H1 (cell line): ENCODE measurements at regions not wholly inside any gene's neighbourhood (a gene's known extent, or its start where the extent isn't known, plus 50 kb on each side); places are given as distances from the start of the nearest gene placed in this dataset.

Source experiments
- CTCF ChIA-PET: fragments of 300-600 bp; sonication (Branson Sonifier 250); formaldehyde crosslinking; loops from one replicate; lab custom pipeline; 2021; ENCODE audit not compliant: partially characterized antibody; lab: Charles Lee
- POLR2A ChIA-PET: fragments of 300-600 bp; sonication (Branson Sonifier 250); formaldehyde crosslinking; loops from one replicate; lab custom pipeline; 2021; ENCODE audit warnings: inconsistent platforms; ENCODE audit not compliant: partially characterized antibody; lab: Charles Lee
- DNase-seq, 2 experiments: peaks; one replicate each; pipeline versions ENCODE4 v3.0.0 to v3.0.0-alpha.2; 2010 to 2022; ENCODE audit warnings: low spot score in 2 of 2, low read depth in 1 of 2, mixed read lengths in 1 of 2
- FAIRE-seq: peaks from 2 replicates; lab custom pipeline; 2011; peaks lifted over from hg19 to GRCh38; lab: Jason Lieb, UNC
- H2AFZ ChIP-seq: 2 replicates; pipeline ENCODE4 v1.8.1; 2012; ENCODE audit warnings: low read length, inconsistent platforms
- H2AK5ac ChIP-seq: 2 replicates; pipeline ENCODE4 v1.6.1; 2013; ENCODE audit warnings: low read depth, low read length
- H2BK120ac ChIP-seq: replicated peaks from 2 replicates; pipeline ENCODE3; 2013; ENCODE audit warnings: low read depth, low read length, inconsistent platforms
- H2BK12ac ChIP-seq: 2 replicates; pipeline ENCODE4 v1.6.1; 2013; ENCODE audit warnings: low read depth, low read length
- H2BK15ac ChIP-seq: 2 replicates; pipeline ENCODE4 v1.6.1; 2013; ENCODE audit warnings: low read length
- H2BK20ac ChIP-seq: 2 replicates; pipeline ENCODE4 v1.6.1; 2013; ENCODE audit warnings: low read length
- H2BK5ac ChIP-seq: 2 replicates; pipeline ENCODE4 v1.6.1; 2013; ENCODE audit warnings: low read depth, low read length
- H3K14ac ChIP-seq: 2 replicates; pipeline ENCODE4 v1.6.1; 2013; ENCODE audit warnings: inconsistent platforms; ENCODE audit not compliant: insufficient read length
- H3K18ac ChIP-seq: 2 replicates; pipeline ENCODE4 v1.6.1; 2013; ENCODE audit warnings: low read length; ENCODE audit errors: extremely low read depth
- H3K23ac ChIP-seq: 2 replicates; pipeline ENCODE4 v1.6.1; 2013; ENCODE audit warnings: inconsistent platforms; ENCODE audit not compliant: insufficient read length
- H3K23me2 ChIP-seq: 2 replicates; pipeline ENCODE4 v1.6.1; 2013; ENCODE audit warnings: low read depth, low read length
- H3K27ac ChIP-seq: 2 replicates; pipeline ENCODE4 v1.6.1; 2011; ENCODE audit warnings: low read depth, low read length, inconsistent platforms
- H3K27me3 ChIP-seq, 4 experiments: replicated peaks in 1 of 4; 1 replicate in 1 of 4; 2 replicates in 3 of 4; pipeline versions ENCODE4 v1.6.1 to v1.8.1; 2011 to 2013; ENCODE audit warnings: low read length in 3 of 4, mild to moderate bottlenecking in 3 of 4, inconsistent platforms in 2 of 4, mixed read lengths in 2 of 4, moderate library complexity in 1 of 4; ENCODE audit not compliant: control insufficient read depth in 3 of 4, insufficient read depth in 3 of 4; ENCODE audit errors: extremely low read depth in 1 of 4
- H3K36me3 ChIP-seq, 4 experiments: 2 replicates each; pipeline versions ENCODE4 v1.6.1 to v1.8.1; 2011 to 2013; ENCODE audit warnings: mild to moderate bottlenecking in 4 of 4, low read length in 3 of 4, moderate library complexity in 2 of 4, control low read depth in 1 of 4, inconsistent platforms in 1 of 4; ENCODE audit not compliant: insufficient read depth in 4 of 4, control insufficient read depth in 2 of 4
- H3K4ac ChIP-seq: replicated peaks from 2 replicates; pipeline ENCODE3; 2013; ENCODE audit warnings: low read length, low read depth, mixed read lengths, inconsistent platforms; ENCODE audit not compliant: insufficient read length
- H3K4me1 ChIP-seq, 4 experiments: replicated peaks in 1 of 4; 1 replicate in 1 of 4; 2 replicates in 3 of 4; pipeline versions ENCODE4 v1.6.1 to v1.8.1; 2011 to 2013; ENCODE audit warnings: low read length in 3 of 4, inconsistent platforms in 2 of 4, mixed read lengths in 1 of 4; ENCODE audit not compliant: insufficient read depth in 4 of 4, control insufficient read depth in 3 of 4
- H3K4me2 ChIP-seq, 2 experiments: 2 replicates each; pipeline versions ENCODE4 v1.6.1 to v1.8.1; 2011 to 2013; ENCODE audit warnings: low read depth in 2 of 2, low read length in 2 of 2, control low read depth in 1 of 2, inconsistent platforms in 1 of 2, mild to moderate bottlenecking in 1 of 2; ENCODE audit not compliant: insufficient read depth in 1 of 2
- H3K4me3 ChIP-seq, 4 experiments: fragments of 200-600, 300-600 bp in 1 of 4; sonication (generic), shearing (Covaris generic), sonication (Bioruptor Twin) in 1 of 4; 2 replicates each; pipeline versions ENCODE4 v1.5.1 to v1.8.1; 2011 to 2016; ENCODE audit warnings: low read length in 4 of 4, low read depth in 3 of 4, control low read depth in 2 of 4, inconsistent platforms in 2 of 4, mild to moderate bottlenecking in 2 of 4, mixed read lengths in 1 of 4, moderate library complexity in 1 of 4; ENCODE audit not compliant: insufficient read depth in 2 of 4; ENCODE audit errors: extremely low read depth in 1 of 4
- H3K56ac ChIP-seq: replicated peaks from 2 replicates; pipeline ENCODE3; 2013; ENCODE audit warnings: low read depth, mild to moderate bottlenecking, mixed read lengths, low read length, inconsistent platforms; ENCODE audit not compliant: insufficient read length
- H3K79me1 ChIP-seq: 2 replicates; pipeline ENCODE4 v1.6.1; 2013; ENCODE audit warnings: low read depth, low read length, control low read depth
- H3K79me2 ChIP-seq, 2 experiments: 2 replicates each; pipeline versions ENCODE4 v1.6.1 to v1.8.1; 2012 to 2013; ENCODE audit warnings: low read length in 2 of 2, mild to moderate bottlenecking in 2 of 2, inconsistent platforms in 1 of 2; ENCODE audit not compliant: insufficient read depth in 2 of 2, control insufficient read depth in 1 of 2
- H3K9ac ChIP-seq, 4 experiments: replicated peaks in 1 of 4; 1 replicate in 1 of 4; 2 replicates in 3 of 4; pipeline versions ENCODE4 v1.6.1 to v1.8.1; 2011 to 2013; ENCODE audit warnings: low read depth in 3 of 4, low read length in 3 of 4, control low read depth in 2 of 4, mild to moderate bottlenecking in 2 of 4, moderate library complexity in 2 of 4, inconsistent platforms in 1 of 4; ENCODE audit errors: extremely low read depth in 1 of 4
- H3K9me3 ChIP-seq, 2 experiments: 2 replicates each; pipeline versions ENCODE4 v1.6.1 to v1.8.1; 2012 to 2013; ENCODE audit warnings: mild to moderate bottlenecking in 2 of 2, moderate library complexity in 2 of 2, control low read depth in 1 of 2, inconsistent platforms in 1 of 2, low read depth in 1 of 2, low read length in 1 of 2, mixed read lengths in 1 of 2; ENCODE audit not compliant: insufficient read depth in 2 of 2
- H4K20me1 ChIP-seq, 2 experiments: replicated peaks in 1 of 2; 2 replicates each; pipeline versions ENCODE3 to v1.8.1; 2011 to 2013; ENCODE audit warnings: inconsistent platforms in 2 of 2, low read length in 2 of 2, mild to moderate bottlenecking in 1 of 2; ENCODE audit not compliant: insufficient read depth in 2 of 2, control insufficient read depth in 1 of 2
- H4K5ac ChIP-seq: 2 replicates; pipeline ENCODE4 v1.6.1; 2013; ENCODE audit warnings: low read length, low read depth, mixed read lengths, inconsistent platforms; ENCODE audit not compliant: insufficient read length
- H4K8ac ChIP-seq: 2 replicates; pipeline ENCODE4 v1.8.0; 2013; ENCODE audit warnings: mild to moderate bottlenecking, moderate library complexity, low read length, inconsistent platforms; ENCODE audit not compliant: insufficient read depth; ENCODE audit errors: extremely low read depth
- H4K91ac ChIP-seq: replicated peaks from 2 replicates; pipeline ENCODE3; 2013; ENCODE audit warnings: low read length, mixed read lengths, inconsistent platforms; ENCODE audit not compliant: insufficient read length
- BCL11A ChIP-seq, 2 experiments: IDR thresholded peaks; one replicate each; pipeline ENCODE4 v1.6.1; 2011; ENCODE audit warnings: low read depth in 2 of 2, low read length in 2 of 2, mild to moderate bottlenecking in 2 of 2
- BRCA1 ChIP-seq: IDR thresholded peaks from 2 replicates; pipeline ENCODE4 v1.6.1; 2012; ENCODE audit warnings: low read depth, low read length, improper control_type of control experiment
- CBX5 ChIP-seq: fragments of 300-800, 300-1000 bp; sonication (generic); IDR thresholded peaks from 2 replicates; pipeline ENCODE4 v1.7.1; 2016; ENCODE audit warnings: antibody characterized with exemption, low read length, low read depth
- CEBPB ChIP-seq: IDR thresholded peaks from 2 replicates; pipeline ENCODE4 v1.6.1; 2012; ENCODE audit warnings: low read depth, low read length
- EGR1 ChIP-seq: IDR thresholded peaks from 2 replicates; pipeline ENCODE4 v1.6.1; 2011; ENCODE audit warnings: low read depth, low read length, borderline replicate concordance
- JUN ChIP-seq: IDR thresholded peaks from 2 replicates; pipeline ENCODE4 v1.6.1; 2011; ENCODE audit warnings: low read depth, mild to moderate bottlenecking, improper control_type of control experiment, low read length
- RNF2 ChIP-seq: fragments of 200-900, 300-1000 bp; sonication (generic); IDR thresholded peaks from 2 replicates; pipeline ENCODE4 v1.7.1; 2016; ENCODE audit warnings: borderline replicate concordance, low read depth, mild to moderate bottlenecking, antibody characterized with exemption, low read length; ENCODE audit not compliant: poor library complexity, severe bottlenecking; ENCODE audit errors: missing control alignments
- RXRA ChIP-seq: IDR thresholded peaks from 2 replicates; pipeline ENCODE4 v1.6.1; 2011; ENCODE audit warnings: low read depth, mild to moderate bottlenecking, low read length, moderate library complexity; ENCODE audit not compliant: insufficient read depth
- SAP30 ChIP-seq: fragments of 300-600 bp; sonication (generic); IDR thresholded peaks from 2 replicates; pipeline ENCODE4 v1.7.1; 2012; ENCODE audit warnings: low read length, moderate library complexity, mild to moderate bottlenecking, inconsistent platforms; ENCODE audit not compliant: insufficient read depth, insufficient replicate concordance
- SIX5 ChIP-seq: IDR thresholded peaks from 2 replicates; pipeline ENCODE4 v1.6.1; 2011; ENCODE audit warnings: mild to moderate bottlenecking, low read depth, low read length
- YY1 ChIP-seq: IDR thresholded peaks from 2 replicates; pipeline ENCODE4 v1.6.1; 2011; ENCODE audit warnings: low read depth, mild to moderate bottlenecking, low read length
- ZNF274 ChIP-seq: IDR thresholded peaks from 2 replicates; pipeline ENCODE4 v1.7.0; 2012; ENCODE audit warnings: low read length, borderline replicate concordance; ENCODE audit errors: extremely low read depth
- WGBS, 2 experiments: shearing (Covaris generic) in 1 of 2; methylation state at CpG; one replicate each; pipeline versions ENCODE4 v1.1.6 to v1.1.7; 2013 to 2015; ENCODE audit warnings: low lambda C conversion rate in 2 of 2, mixed read lengths in 2 of 2, inconsistent platforms in 1 of 2, low coverage in 1 of 2, missing lambda C conversion rate in 1 of 2; ENCODE audit not compliant: insufficient replicate concordance in 2 of 2, insufficient coverage in 1 of 2, insufficient read length in 1 of 2; ENCODE audit errors: extremely low coverage in 1 of 2, missing lambda C conversion rate in 1 of 2; 5-methylcytosine and 5-hydroxymethylcytosine counted together
- TF ChIP-seq, protein P1 (sequence below): IDR thresholded peaks from 2 replicates; pipeline ENCODE4 v1.6.1; 2012; ENCODE audit warnings: inconsistent platforms

DNA sequence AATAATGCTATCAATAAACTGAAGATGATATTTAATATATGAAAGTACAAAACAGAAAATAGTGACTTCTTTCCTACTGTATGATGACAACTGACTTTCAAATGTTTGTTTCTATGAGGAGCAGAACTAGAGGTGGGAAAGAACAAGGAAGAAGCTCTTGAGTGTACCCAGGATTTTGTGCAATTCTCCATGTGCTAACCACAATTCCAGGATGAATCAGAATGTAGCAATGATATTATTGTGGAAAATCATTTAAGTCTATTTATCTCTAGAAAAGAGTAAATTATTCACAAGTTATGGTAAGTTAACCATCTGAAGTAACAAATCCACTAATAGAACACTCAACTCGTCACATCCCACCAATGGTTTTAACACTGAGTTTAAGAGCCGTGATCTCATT lies 324.1 kb upstream of the EMCN start:
- H2BK120ac ChIP-seq, result no peak overlapping the region
- DNase-seq, result no peak
- no peak for FAIRE-seq
- TF ChIP-seq EGR1 (no peak), CEBPB (no peak), SAP30 (no peak), YY1 (no peak), BCL11A (IDR thresholded peaks at IDR 0.05; ENCODE audit: low read depth in 2 of 2, low read length in 2 of 2) (no peak), RNF2 (no peak), ZNF274 (no peak), CBX5 (no peak), JUN (no peak), RXRA (no peak), BRCA1 (no peak), SIX5 (no peak)
- TF ChIP-seq, protein P1, sequence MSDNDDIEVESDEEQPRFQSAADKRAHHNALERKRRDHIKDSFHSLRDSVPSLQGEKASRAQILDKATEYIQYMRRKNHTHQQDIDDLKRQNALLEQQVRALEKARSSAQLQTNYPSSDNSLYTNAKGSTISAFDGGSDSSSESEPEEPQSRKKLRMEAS, result no peak

More for the DNA sequence above, 324.1 kb upstream of the EMCN start:
- Histone ChIP-seq H2AFZ (no peak overlapping the region), H3K9me3 (no peaks in the 10 kb centered on the region), H3K4me2 (no peak overlapping the region), H3K23ac (no peak overlapping the region), H2BK5ac (no peak overlapping the region), H4K8ac (no peak overlapping the region), H3K27ac (no peak overlapping the region), H3K4ac (no peak overlapping the region), H3K4me1 (peaks cover 0 to 6% (median 3%) of the 10 kb centered on the region in 4 experiments; a peak in 2 of 7 replicates), H3K18ac (no peak overlapping the region), H3K14ac (no peak overlapping the region), H3K27me3 (no peaks in the 10 kb centered on the region), H3K23me2 (0 out of 2 replicates have a peak, but pooled peaks cover 3% of the 10 kb centered on the region), H3K4me3 (no peak overlapping the region), H3K9ac (no peak overlapping the region), H3K79me2 (no peaks in the 10 kb centered on the region), H4K5ac (no peak overlapping the region), H4K91ac (no peak overlapping the region), H2BK12ac (no peak overlapping the region), H2BK15ac (no peak overlapping the region), H3K79me1 (no peaks in the 10 kb centered on the region), H2AK5ac (no peak overlapping the region), H2BK20ac (no peak overlapping the region), H3K56ac (no peak overlapping the region), H3K36me3 (no peaks in the 10 kb centered on the region), H4K20me1 (no peaks in the 10 kb centered on the region)
- ChIA-PET POLR2A (no interaction called here), CTCF (interaction anchor here (1.5 kb wide), 1 partner anchor 13 kb away, joined by 3 read pairs; no protein-coding TSS in a partner anchor)
- 85% methylated on average over 2 of the region's 2 CpGs; no CpG with 5 or more reads in 1 of the 2 experiments for WGBS, 2 experiments
